H1 (cell line): ENCODE measurements at regions not wholly inside any gene's neighbourhood (a gene's known extent, or its start where the extent isn't known, plus 50 kb on each side); places are given as distances from the start of the nearest gene placed in this dataset.

ENCODE experiments used
- CTCF ChIA-PET: fragments of 300-600 bp; sonication (Branson Sonifier 250); formaldehyde crosslinking; loops from one replicate; lab custom pipeline; 2021; ENCODE audit not compliant: partially characterized antibody; lab: Charles Lee
- POLR2A ChIA-PET: fragments of 300-600 bp; sonication (Branson Sonifier 250); formaldehyde crosslinking; loops from one replicate; lab custom pipeline; 2021; ENCODE audit warnings: inconsistent platforms; ENCODE audit not compliant: partially characterized antibody; lab: Charles Lee
- DNase-seq, 2 experiments: peaks; one replicate each; pipeline versions ENCODE4 v3.0.0 to v3.0.0-alpha.2; 2010 to 2022; ENCODE audit warnings: low spot score in 2 of 2, low read depth in 1 of 2, mixed read lengths in 1 of 2
- FAIRE-seq: peaks from 2 replicates; lab custom pipeline; 2011; peaks lifted over from hg19 to GRCh38; lab: Jason Lieb, UNC
- H2AFZ ChIP-seq: 2 replicates; pipeline ENCODE4 v1.8.1; 2012; ENCODE audit warnings: low read length, inconsistent platforms
- H2AK5ac ChIP-seq: 2 replicates; pipeline ENCODE4 v1.6.1; 2013; ENCODE audit warnings: low read depth, low read length
- H2BK120ac ChIP-seq: replicated peaks from 2 replicates; pipeline ENCODE3; 2013; ENCODE audit warnings: low read depth, low read length, inconsistent platforms
- H2BK12ac ChIP-seq: 2 replicates; pipeline ENCODE4 v1.6.1; 2013; ENCODE audit warnings: low read depth, low read length
- H2BK15ac ChIP-seq: 2 replicates; pipeline ENCODE4 v1.6.1; 2013; ENCODE audit warnings: low read length
- H2BK20ac ChIP-seq: 2 replicates; pipeline ENCODE4 v1.6.1; 2013; ENCODE audit warnings: low read length
- H2BK5ac ChIP-seq: 2 replicates; pipeline ENCODE4 v1.6.1; 2013; ENCODE audit warnings: low read depth, low read length
- H3K14ac ChIP-seq: 2 replicates; pipeline ENCODE4 v1.6.1; 2013; ENCODE audit warnings: inconsistent platforms; ENCODE audit not compliant: insufficient read length
- H3K18ac ChIP-seq: 2 replicates; pipeline ENCODE4 v1.6.1; 2013; ENCODE audit warnings: low read length; ENCODE audit errors: extremely low read depth
- H3K23ac ChIP-seq: 2 replicates; pipeline ENCODE4 v1.6.1; 2013; ENCODE audit warnings: inconsistent platforms; ENCODE audit not compliant: insufficient read length
- H3K23me2 ChIP-seq: 2 replicates; pipeline ENCODE4 v1.6.1; 2013; ENCODE audit warnings: low read depth, low read length
- H3K27ac ChIP-seq: 2 replicates; pipeline ENCODE4 v1.6.1; 2011; ENCODE audit warnings: low read depth, low read length, inconsistent platforms
- H3K27me3 ChIP-seq, 4 experiments: replicated peaks in 1 of 4; 1 replicate in 1 of 4; 2 replicates in 3 of 4; pipeline versions ENCODE4 v1.6.1 to v1.8.1; 2011 to 2013; ENCODE audit warnings: low read length in 3 of 4, mild to moderate bottlenecking in 3 of 4, inconsistent platforms in 2 of 4, mixed read lengths in 2 of 4, moderate library complexity in 1 of 4; ENCODE audit not compliant: control insufficient read depth in 3 of 4, insufficient read depth in 3 of 4; ENCODE audit errors: extremely low read depth in 1 of 4
- H3K36me3 ChIP-seq, 4 experiments: 2 replicates each; pipeline versions ENCODE4 v1.6.1 to v1.8.1; 2011 to 2013; ENCODE audit warnings: mild to moderate bottlenecking in 4 of 4, low read length in 3 of 4, moderate library complexity in 2 of 4, control low read depth in 1 of 4, inconsistent platforms in 1 of 4; ENCODE audit not compliant: insufficient read depth in 4 of 4, control insufficient read depth in 2 of 4
- H3K4ac ChIP-seq: replicated peaks from 2 replicates; pipeline ENCODE3; 2013; ENCODE audit warnings: low read length, low read depth, mixed read lengths, inconsistent platforms; ENCODE audit not compliant: insufficient read length
- H3K4me1 ChIP-seq, 4 experiments: replicated peaks in 1 of 4; 1 replicate in 1 of 4; 2 replicates in 3 of 4; pipeline versions ENCODE4 v1.6.1 to v1.8.1; 2011 to 2013; ENCODE audit warnings: low read length in 3 of 4, inconsistent platforms in 2 of 4, mixed read lengths in 1 of 4; ENCODE audit not compliant: insufficient read depth in 4 of 4, control insufficient read depth in 3 of 4
- H3K4me2 ChIP-seq, 2 experiments: 2 replicates each; pipeline versions ENCODE4 v1.6.1 to v1.8.1; 2011 to 2013; ENCODE audit warnings: low read depth in 2 of 2, low read length in 2 of 2, control low read depth in 1 of 2, inconsistent platforms in 1 of 2, mild to moderate bottlenecking in 1 of 2; ENCODE audit not compliant: insufficient read depth in 1 of 2
- H3K4me3 ChIP-seq, 4 experiments: fragments of 200-600, 300-600 bp in 1 of 4; sonication (generic), shearing (Covaris generic), sonication (Bioruptor Twin) in 1 of 4; 2 replicates each; pipeline versions ENCODE4 v1.5.1 to v1.8.1; 2011 to 2016; ENCODE audit warnings: low read length in 4 of 4, low read depth in 3 of 4, control low read depth in 2 of 4, inconsistent platforms in 2 of 4, mild to moderate bottlenecking in 2 of 4, mixed read lengths in 1 of 4, moderate library complexity in 1 of 4; ENCODE audit not compliant: insufficient read depth in 2 of 4; ENCODE audit errors: extremely low read depth in 1 of 4
- H3K56ac ChIP-seq: replicated peaks from 2 replicates; pipeline ENCODE3; 2013; ENCODE audit warnings: low read depth, mild to moderate bottlenecking, mixed read lengths, low read length, inconsistent platforms; ENCODE audit not compliant: insufficient read length
- H3K79me1 ChIP-seq: 2 replicates; pipeline ENCODE4 v1.6.1; 2013; ENCODE audit warnings: low read depth, low read length, control low read depth
- H3K79me2 ChIP-seq, 2 experiments: 2 replicates each; pipeline versions ENCODE4 v1.6.1 to v1.8.1; 2012 to 2013; ENCODE audit warnings: low read length in 2 of 2, mild to moderate bottlenecking in 2 of 2, inconsistent platforms in 1 of 2; ENCODE audit not compliant: insufficient read depth in 2 of 2, control insufficient read depth in 1 of 2
- H3K9ac ChIP-seq, 4 experiments: replicated peaks in 1 of 4; 1 replicate in 1 of 4; 2 replicates in 3 of 4; pipeline versions ENCODE4 v1.6.1 to v1.8.1; 2011 to 2013; ENCODE audit warnings: low read depth in 3 of 4, low read length in 3 of 4, control low read depth in 2 of 4, mild to moderate bottlenecking in 2 of 4, moderate library complexity in 2 of 4, inconsistent platforms in 1 of 4; ENCODE audit errors: extremely low read depth in 1 of 4
- H3K9me3 ChIP-seq, 2 experiments: 2 replicates each; pipeline versions ENCODE4 v1.6.1 to v1.8.1; 2012 to 2013; ENCODE audit warnings: mild to moderate bottlenecking in 2 of 2, moderate library complexity in 2 of 2, control low read depth in 1 of 2, inconsistent platforms in 1 of 2, low read depth in 1 of 2, low read length in 1 of 2, mixed read lengths in 1 of 2; ENCODE audit not compliant: insufficient read depth in 2 of 2
- H4K20me1 ChIP-seq, 2 experiments: replicated peaks in 1 of 2; 2 replicates each; pipeline versions ENCODE3 to v1.8.1; 2011 to 2013; ENCODE audit warnings: inconsistent platforms in 2 of 2, low read length in 2 of 2, mild to moderate bottlenecking in 1 of 2; ENCODE audit not compliant: insufficient read depth in 2 of 2, control insufficient read depth in 1 of 2
- H4K5ac ChIP-seq: 2 replicates; pipeline ENCODE4 v1.6.1; 2013; ENCODE audit warnings: low read length, low read depth, mixed read lengths, inconsistent platforms; ENCODE audit not compliant: insufficient read length
- H4K8ac ChIP-seq: 2 replicates; pipeline ENCODE4 v1.8.0; 2013; ENCODE audit warnings: mild to moderate bottlenecking, moderate library complexity, low read length, inconsistent platforms; ENCODE audit not compliant: insufficient read depth; ENCODE audit errors: extremely low read depth
- H4K91ac ChIP-seq: replicated peaks from 2 replicates; pipeline ENCODE3; 2013; ENCODE audit warnings: low read length, mixed read lengths, inconsistent platforms; ENCODE audit not compliant: insufficient read length
- ATF3 ChIP-seq: IDR thresholded peaks from 2 replicates; pipeline ENCODE4 v1.6.1; 2011; ENCODE audit warnings: low read depth, mild to moderate bottlenecking, low read length; ENCODE audit not compliant: insufficient read depth
- BRCA1 ChIP-seq: IDR thresholded peaks from 2 replicates; pipeline ENCODE4 v1.6.1; 2012; ENCODE audit warnings: low read depth, low read length, improper control_type of control experiment
- EGR1 ChIP-seq: IDR thresholded peaks from 2 replicates; pipeline ENCODE4 v1.6.1; 2011; ENCODE audit warnings: low read depth, low read length, borderline replicate concordance
- MAFK ChIP-seq: IDR thresholded peaks from 2 replicates; pipeline ENCODE4 v1.6.1; 2012; ENCODE audit warnings: low read depth, mild to moderate bottlenecking, improper control_type of control experiment, low read length
- RFX5 ChIP-seq: IDR thresholded peaks from 2 replicates; pipeline ENCODE4 v1.6.1; 2011; ENCODE audit warnings: low read depth, low read length, improper control_type of control experiment, borderline replicate concordance
- SRF ChIP-seq: IDR thresholded peaks from 2 replicates; pipeline ENCODE4 v1.6.1; 2011; ENCODE audit warnings: mild to moderate bottlenecking, low read depth, low read length, moderate library complexity
- SUZ12 ChIP-seq: fragments of 200-600 bp; sonication (generic); IDR thresholded peaks from 2 replicates; pipeline ENCODE4 v1.6.1; 2012; ENCODE audit warnings: mild to moderate bottlenecking, inconsistent platforms, low read length, moderate library complexity, mixed read lengths
- TAF1 ChIP-seq: IDR thresholded peaks from 2 replicates; pipeline ENCODE4 v1.6.1; 2011; ENCODE audit warnings: mild to moderate bottlenecking, low read depth, low read length
- WGBS, 2 experiments: shearing (Covaris generic) in 1 of 2; methylation state at CpG; one replicate each; pipeline versions ENCODE4 v1.1.6 to v1.1.7; 2013 to 2015; ENCODE audit warnings: low lambda C conversion rate in 2 of 2, mixed read lengths in 2 of 2, inconsistent platforms in 1 of 2, low coverage in 1 of 2, missing lambda C conversion rate in 1 of 2; ENCODE audit not compliant: insufficient replicate concordance in 2 of 2, insufficient coverage in 1 of 2, insufficient read length in 1 of 2; ENCODE audit errors: extremely low coverage in 1 of 2, missing lambda C conversion rate in 1 of 2; 5-methylcytosine and 5-hydroxymethylcytosine counted together

- no peak for TF ChIP-seq ATF3
- no peak for TF ChIP-seq SRF
- TF ChIP-seq SUZ12, result no peak
- no peak for TF ChIP-seq RFX5
- no peak for TF ChIP-seq TAF1
- no peak for TF ChIP-seq MAFK
- TF ChIP-seq BRCA1, result no peak
- TF ChIP-seq EGR1, result no peak
- TF ChIP-seq, all 59 proteins: peak for 0
- no peak overlapping the region for H2BK15ac ChIP-seq
Measured at GRCh38 chr3:163655021-163655420, 1423.3 kb downstream of the SI start.

More at GRCh38 chr3:163655021-163655420, 1423.3 kb downstream of the SI start:
- H3K4me2 ChIP-seq, result no peak overlapping the region
- no peak overlapping the region for H4K91ac ChIP-seq
- H4K8ac ChIP-seq, result no peak overlapping the region
- no peak overlapping the region for H2BK20ac ChIP-seq
- no peak overlapping the region for H3K27ac ChIP-seq
- H2AFZ ChIP-seq, result no peak overlapping the region
- no peak overlapping the region for H3K18ac ChIP-seq
- H3K9ac ChIP-seq, result no peak overlapping the region
- H3K36me3 ChIP-seq, result no peaks in the 10 kb centered on the region
- no peak overlapping the region for H4K5ac ChIP-seq
- WGBS, 2 experiments, result 91% methylated on average over 11 of the region's 11 CpGs; no CpG with 5 or more reads in 1 of the 2 experiments
- H3K4me3 ChIP-seq, result no peak overlapping the region
- H4K20me1 ChIP-seq, result no peaks in the 10 kb centered on the region
- no peak overlapping the region for H3K23ac ChIP-seq
- H2BK5ac ChIP-seq, result no peak overlapping the region
- ChIA-PET CTCF (interaction anchor here (0.7 kb wide), 1 partner anchor 350 kb away, joined by 3 read pairs; no protein-coding TSS in a partner anchor), POLR2A (no interaction called here)
- DNase-seq, result no peak
- H2AK5ac ChIP-seq, result no peak overlapping the region
- H3K79me1 ChIP-seq, result no peaks in the 10 kb centered on the region
- no peak for FAIRE-seq
- no peaks in the 10 kb centered on the region for H3K9me3 ChIP-seq
- no peak overlapping the region for H3K56ac ChIP-seq
- no peaks in the 10 kb centered on the region for H3K23me2 ChIP-seq
- H2BK12ac ChIP-seq, result no peak overlapping the region
- no peaks in the 10 kb centered on the region for H3K79me2 ChIP-seq
- no peak overlapping the region for H2BK120ac ChIP-seq
- H3K4ac ChIP-seq, result no peak overlapping the region
- no peak overlapping the region for H3K14ac ChIP-seq
- H3K4me1 ChIP-seq, result no peaks in the 10 kb centered on the region
- no peaks in the 10 kb centered on the region for H3K27me3 ChIP-seq
